MM.1S (cell line): ENCODE measurements at regions not wholly inside any gene's neighbourhood (a gene's known extent, or its start where the extent isn't known, plus 50 kb on each side); places are given as distances from the start of the nearest gene placed in this dataset.

Experiments used
- CTCF ChIP-seq: fragments of 300-600 bp; sonication (generic); IDR thresholded peaks from 2 replicates; pipeline ENCODE4 v1.5.1; 2016; ENCODE audit warnings: antibody characterized with exemption, low read length, mixed read lengths
- EZH2 ChIP-seq: fragments of 300-600 bp; sonication (generic); optimal IDR thresholded peaks from 2 replicates; pipeline ENCODE3; 2017; ENCODE audit warnings: low read depth, mild to moderate bottlenecking, antibody characterized with exemption, low read length, mixed read lengths

GRCh38 chr13:81244011-81244410, 903.1 kb upstream of the SPRY2 start:
- TF ChIP-seq CTCF = no peak
- no peak for TF ChIP-seq EZH2
